ENCODE measurements at regions not wholly inside any gene's neighbourhood (a gene's known extent, or its start where the extent isn't known, plus 50 kb on each side); places are given as distances from the start of the nearest gene placed in this dataset.

GRCh38 chr1:5554784-5555183 lies 437.4 kb downstream of the NPHP4 start:
- TF ChIP-seq CTCF (IDR thresholded peaks at IDR 0.05; ENCODE audit: insufficient read depth, low read depth, low read length, missing control alignments): no peak
- H3K4me3 ChIP-seq (ENCODE audit: low read depth, low read length): no peak overlapping the region
- DNase-seq (ENCODE audit: low read depth): no peak

- no peak for TF ChIP-seq CTCF (IDR thresholded peaks at IDR 0.05; ENCODE audit: insufficient read depth, low read depth, low read length, missing control alignments)
- no peak overlapping the region for H3K4me3 ChIP-seq (ENCODE audit: low read depth, low read length)
- no peak for DNase-seq (ENCODE audit: low read depth)
Observed at GRCh38 chr1:5554111-5554510, 438.1 kb downstream of the NPHP4 start.

- no peak for DNase-seq (ENCODE audit: low read depth)
- TF ChIP-seq CTCF (IDR thresholded peaks at IDR 0.05; ENCODE audit: insufficient read depth, low read depth, low read length, missing control alignments): no peak
Observed at GRCh38 chr1:5552787-5553484, 439.3 kb downstream of the NPHP4 start.

GRCh38 chr1:5551274-5551975 lies 440.8 kb downstream of the NPHP4 start:
- no peak for DNase-seq (ENCODE audit: low read depth)
- no peak overlapping the region for H3K4me3 ChIP-seq (ENCODE audit: low read depth, low read length)
- no peak for TF ChIP-seq CTCF (IDR thresholded peaks at IDR 0.05; ENCODE audit: insufficient read depth, low read depth, low read length, missing control alignments)

More at GRCh38 chr1:5552787-5553484, 439.3 kb downstream of the NPHP4 start:
- H3K4me3 ChIP-seq (ENCODE audit: low read depth, low read length): no peak overlapping the region

- no peak for TF ChIP-seq CTCF (IDR thresholded peaks at IDR 0.05; ENCODE audit: insufficient read depth, low read depth, low read length, missing control alignments)
- no peak for DNase-seq (ENCODE audit: low read depth)
- H3K4me3 ChIP-seq (ENCODE audit: low read depth, low read length): no peak overlapping the region
Observed at GRCh38 chr1:5548266-5548665, 444.0 kb downstream of the NPHP4 start.

GRCh38 chr1:5543235-5543634 lies 449.0 kb downstream of the NPHP4 start:
- H3K4me3 ChIP-seq (ENCODE audit: low read depth, low read length): no peak overlapping the region
- DNase-seq (ENCODE audit: low read depth): no peak
- no peak for TF ChIP-seq CTCF (IDR thresholded peaks at IDR 0.05; ENCODE audit: insufficient read depth, low read depth, low read length, missing control alignments)

All from GM12865 (cell line).